GM12875 (cell line): ENCODE measurements at regions not wholly inside any gene's neighbourhood (a gene's known extent, or its start where the extent isn't known, plus 50 kb on each side); places are given as distances from the start of the nearest gene placed in this dataset.

Experiments used
- H3K4me3 ChIP-seq: one replicate; pipeline ENCODE4 v1.5.1; 2011; ENCODE audit warnings: low read depth, low read length, control low read depth
- CTCF ChIP-seq: IDR thresholded peaks from 2 replicates; pipeline ENCODE4 v1.5.1; 2011; ENCODE audit warnings: low read depth, mild to moderate bottlenecking, control low read depth, inconsistent platforms, low read length, moderate library complexity, borderline replicate concordance; ENCODE audit not compliant: insufficient read depth

DNA sequence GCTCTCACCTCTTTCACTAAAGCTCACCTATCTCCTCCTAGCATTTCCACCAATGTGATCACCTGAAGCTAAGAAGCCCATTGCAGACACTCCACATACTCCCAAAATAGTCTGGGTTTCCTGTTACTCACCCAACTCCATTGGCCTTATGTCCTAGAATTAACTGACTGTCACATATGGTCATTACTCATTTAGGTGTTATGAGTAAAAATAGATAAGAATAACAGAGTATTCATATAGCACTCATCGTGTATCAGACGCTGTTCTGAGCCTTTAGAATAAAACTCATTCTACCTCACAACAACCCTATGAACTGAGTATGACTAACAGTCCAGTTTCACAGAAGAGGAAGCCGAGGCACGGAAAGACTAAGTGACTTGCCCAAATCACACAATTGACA is 174.2 kb upstream of the NPVF start:
- H3K4me3 ChIP-seq = no peak overlapping the region
- TF ChIP-seq CTCF = no peak

GRCh38 chr7:25405736-25406135 is 177.4 kb upstream of the NPVF start:
- no peak for TF ChIP-seq CTCF
- H3K4me3 ChIP-seq = no peak overlapping the region

DNA sequence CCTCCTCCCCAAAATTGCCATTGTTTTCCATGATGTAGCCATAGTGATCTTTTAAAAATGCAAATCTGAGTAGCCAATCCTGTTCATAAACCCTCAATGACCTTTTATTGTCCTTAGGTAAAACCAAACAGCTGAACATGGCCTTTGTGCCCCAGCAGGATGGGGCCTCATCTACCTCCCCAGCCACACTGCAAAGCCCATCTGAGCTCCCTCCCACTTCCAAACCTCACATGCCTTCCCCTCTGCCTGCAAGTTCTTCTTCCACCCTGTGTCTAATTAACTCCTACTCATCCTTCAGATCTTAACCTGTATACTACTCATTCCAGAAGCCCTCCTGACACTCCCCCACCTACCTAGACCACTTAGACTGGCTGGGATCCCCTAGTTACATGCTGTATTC is 178.8 kb upstream of the NPVF start:
- no peak for TF ChIP-seq CTCF
- H3K4me3 ChIP-seq = no peak overlapping the region

DNA sequence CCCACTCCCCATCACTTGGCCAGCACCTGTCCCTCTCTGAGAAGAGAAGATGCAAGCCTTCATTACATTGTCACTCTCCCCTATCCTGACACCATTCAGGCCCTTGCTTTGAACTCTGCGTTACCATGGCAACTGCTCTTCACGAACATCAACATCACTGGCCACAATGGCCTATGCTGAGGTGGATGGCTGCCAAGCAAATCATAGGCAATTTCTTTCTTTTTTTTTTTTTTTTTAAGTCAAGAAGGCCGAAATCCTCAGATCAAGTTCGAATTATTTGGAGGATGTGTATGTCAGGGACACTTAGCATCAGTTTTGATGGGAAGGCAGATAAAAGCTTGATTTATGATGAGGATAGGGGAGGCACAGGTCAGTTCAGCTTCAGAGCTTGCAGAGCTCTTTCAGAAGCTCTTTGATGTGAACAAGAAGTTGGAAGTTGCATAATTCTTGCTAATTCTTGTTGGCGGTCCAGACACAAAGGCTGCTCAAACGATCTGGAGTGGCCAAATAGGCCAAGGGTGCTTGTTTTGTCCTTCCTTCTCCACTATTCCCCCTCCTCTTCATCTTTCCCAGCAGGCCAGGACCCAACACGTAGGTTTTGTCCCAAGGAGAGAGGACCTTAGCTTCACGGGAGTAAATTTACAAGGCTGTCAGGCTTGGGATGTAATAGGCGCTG is 179.9 kb upstream of the NPVF start:
- no peak for TF ChIP-seq CTCF

GRCh38 chr7:25408876-25409275 is 180.6 kb upstream of the NPVF start:
- TF ChIP-seq CTCF = no peak
- no peak overlapping the region for H3K4me3 ChIP-seq

More for the DNA sequence above, 179.9 kb upstream of the NPVF start:
- no peak overlapping the region for H3K4me3 ChIP-seq

DNA sequence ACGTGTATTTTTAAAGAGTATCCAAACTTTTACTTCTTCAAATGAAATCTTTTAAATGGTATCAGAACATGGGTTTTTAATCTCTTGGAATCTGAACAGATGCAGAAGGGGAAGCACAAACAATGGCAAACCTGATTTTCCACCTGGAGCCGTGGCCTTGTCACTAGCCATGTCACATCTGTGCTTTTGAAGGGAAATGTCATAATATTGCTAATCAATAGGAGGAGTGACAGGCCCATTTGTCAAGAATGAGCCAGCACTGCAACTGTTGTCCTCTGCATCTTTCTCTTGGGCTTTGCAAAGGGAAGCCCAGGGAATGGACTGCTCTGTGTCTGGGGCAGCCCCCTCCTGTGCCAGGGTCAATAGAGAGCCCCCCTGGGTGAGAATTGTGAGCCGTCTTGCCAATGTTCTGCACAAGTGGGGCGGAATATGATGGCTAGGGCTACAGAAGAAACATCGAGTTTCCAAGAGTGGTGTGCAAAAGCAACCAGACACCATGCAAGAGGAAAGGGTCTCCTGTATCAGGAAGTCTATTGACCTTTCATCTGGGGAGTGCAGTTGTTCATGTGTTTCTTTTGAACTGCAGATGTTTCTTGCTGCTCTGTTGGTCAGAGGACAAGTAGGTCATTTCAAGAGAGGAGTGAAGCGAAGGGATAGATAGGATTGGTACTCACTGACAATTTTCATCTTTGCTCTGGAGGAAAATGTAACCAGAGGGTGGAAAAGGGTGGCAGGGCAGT is 181.8 kb upstream of the NPVF start:
- no peak overlapping the region for H3K4me3 ChIP-seq
- no peak for TF ChIP-seq CTCF

DNA sequence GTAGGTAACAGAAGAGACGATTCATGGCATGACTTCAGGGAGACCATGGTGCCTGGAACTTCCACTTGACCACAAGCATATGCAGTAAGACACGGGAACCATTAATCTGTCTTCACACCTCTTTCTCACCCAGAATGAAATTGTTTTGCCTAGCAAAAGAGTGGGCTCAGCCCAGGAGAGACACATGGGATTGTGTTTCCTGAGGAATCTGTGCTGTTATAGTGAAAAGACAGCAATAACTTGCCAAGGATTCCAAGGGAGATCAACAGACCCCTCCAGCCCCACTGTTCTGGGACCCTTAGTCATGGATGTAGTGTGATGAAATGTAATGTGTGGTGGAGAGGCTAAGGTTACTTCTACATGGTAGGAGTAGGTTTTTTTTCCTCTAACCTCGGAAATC is 192.5 kb upstream of the NPVF start:
- TF ChIP-seq CTCF = no peak

More for the DNA sequence above, 192.5 kb upstream of the NPVF start:
- H3K4me3 ChIP-seq = no peak overlapping the region
